ENCODE measurements at regions not wholly inside any gene's neighbourhood (a gene's known extent, or its start where the extent isn't known, plus 50 kb on each side); places are given as distances from the start of the nearest gene placed in this dataset.

DNA sequence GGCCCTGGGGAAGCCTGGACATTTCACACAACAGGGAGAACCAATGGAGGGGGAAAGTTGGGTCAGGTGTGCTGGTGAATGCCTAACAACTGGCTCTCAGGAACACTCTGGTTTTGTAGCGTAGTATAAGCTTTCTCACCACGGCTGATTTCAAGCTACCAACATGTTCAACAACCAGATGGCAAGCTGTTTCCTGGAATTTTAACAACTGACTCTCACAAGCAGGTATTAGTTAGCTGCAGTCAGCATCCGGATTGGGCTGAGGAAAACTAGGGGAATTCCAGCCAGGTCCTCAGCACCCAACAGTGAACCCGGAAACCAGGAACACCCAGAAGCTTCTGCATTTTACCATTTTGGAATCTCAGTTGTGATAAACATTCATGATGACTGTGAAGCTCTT lies 162.3 kb upstream of the CAMK1G start:
- WGBS, result 92% methylated on average over 3 of the region's 4 CpGs
- H3K14ac ChIP-seq (ENCODE audit: low read length in 2 of 2), result no peak overlapping the region
- H3K27me3 ChIP-seq (ENCODE audit: control insufficient read depth in 1 of 2, insufficient read depth in 1 of 2, low read length in 2 of 2), result peaks cover 0 to 9% of the 10 kb centered on the region in 2 experiments
- no peaks in the 10 kb centered on the region for H3K79me1 ChIP-seq (replicated peaks; ENCODE audit: low read length, poor library complexity, severe bottlenecking)
- no peak overlapping the region for H3K27ac ChIP-seq (ENCODE audit: low read length, poor library complexity, severe bottlenecking)
- no peak overlapping the region for H3K9ac ChIP-seq (ENCODE audit: low read length)
- H3K4me3 ChIP-seq (ENCODE audit: insufficient read depth in 1 of 2, low read depth in 1 of 2, low read length in 2 of 2), result no peak overlapping the region
- H2BK15ac ChIP-seq (ENCODE audit: low read depth, poor library complexity, severe bottlenecking), result no peak overlapping the region
- H3K36me3 ChIP-seq (ENCODE audit: control insufficient read depth in 1 of 2, insufficient read depth in 2 of 2, low read depth in 1 of 2, low read length in 2 of 2), result no peaks in the 10 kb centered on the region
- no peak overlapping the region for H2BK120ac ChIP-seq (ENCODE audit: low read depth, low read length)
- H4K91ac ChIP-seq (ENCODE audit: low read length), result no peak overlapping the region
- H2BK12ac ChIP-seq (ENCODE audit: low read length in 2 of 2), result no peak overlapping the region
- no peak overlapping the region for H4K8ac ChIP-seq (ENCODE audit: low read length)
- H3K18ac ChIP-seq (ENCODE audit: low read depth in 1 of 2, low read length in 2 of 2), result no peak overlapping the region
- H3K4me1 ChIP-seq (ENCODE audit: control insufficient read depth, insufficient read depth, low read depth, low read length), result peaks cover 8% of the 10 kb centered on the region
- H3K23ac ChIP-seq (ENCODE audit: low read length in 2 of 2), result no peak overlapping the region
- H2BK5ac ChIP-seq (ENCODE audit: low read depth, low read length, poor library complexity, severe bottlenecking), result no peak overlapping the region
- H3K4ac ChIP-seq (ENCODE audit: low read depth in 1 of 2, low read length in 2 of 2), result no peak overlapping the region
- H2AK5ac ChIP-seq (ENCODE audit: low read length, severe bottlenecking), result no peak overlapping the region
- DNase-seq, result no peak
- H2AFZ ChIP-seq (ENCODE audit: low read depth, low read length), result no peak overlapping the region
- no peaks in the 10 kb centered on the region for H3K9me3 ChIP-seq (ENCODE audit: control insufficient read depth, low read length)
- no peak overlapping the region for H3K4me2 ChIP-seq (ENCODE audit: low read length, poor library complexity, severe bottlenecking)

DNA sequence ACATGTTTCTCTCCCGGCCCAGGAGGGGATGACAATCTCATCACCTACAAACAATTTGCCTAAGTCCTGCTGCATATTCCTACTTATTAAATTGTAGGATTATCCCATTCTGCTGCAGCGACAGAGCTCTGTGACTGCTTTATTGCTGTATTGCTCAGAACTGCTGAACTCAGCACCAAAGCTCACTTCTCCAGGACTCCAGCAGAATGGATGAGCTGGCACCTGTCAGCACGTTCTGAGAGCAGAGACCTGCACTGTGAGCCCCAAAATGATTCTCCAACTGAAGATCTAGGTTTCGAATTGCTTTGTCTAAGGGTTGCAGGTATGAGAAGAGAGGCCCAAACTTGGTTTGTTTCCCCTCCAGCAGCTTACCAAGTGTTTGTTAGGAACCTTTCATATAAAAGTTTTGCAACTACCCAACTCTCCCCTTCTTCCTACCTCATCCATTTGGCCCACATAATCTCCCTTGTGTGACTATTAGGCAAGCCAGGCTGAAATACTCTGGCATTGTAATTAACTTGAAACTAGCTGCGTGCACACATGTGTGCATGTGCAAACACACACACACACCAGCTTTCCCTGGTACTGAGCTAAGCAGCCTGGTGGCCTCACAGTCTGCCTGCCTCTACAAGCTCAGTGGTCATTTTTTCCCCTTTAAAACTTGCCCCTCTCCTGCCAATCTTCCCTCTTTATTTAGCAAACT lies 161.4 kb upstream of the CAMK1G start:
- H3K79me1 ChIP-seq (replicated peaks; ENCODE audit: low read length, poor library complexity, severe bottlenecking), result no peaks in the 10 kb centered on the region
- no peak overlapping the region for H2BK12ac ChIP-seq (ENCODE audit: low read length in 2 of 2)
- no peak overlapping the region for H3K4ac ChIP-seq (ENCODE audit: low read depth in 1 of 2, low read length in 2 of 2)
- no peaks in the 10 kb centered on the region for H3K36me3 ChIP-seq (ENCODE audit: control insufficient read depth in 1 of 2, insufficient read depth in 2 of 2, low read depth in 1 of 2, low read length in 2 of 2)
- H2BK15ac ChIP-seq (ENCODE audit: low read depth, poor library complexity, severe bottlenecking), result no peak overlapping the region
- no peak overlapping the region for H3K27ac ChIP-seq (ENCODE audit: low read length, poor library complexity, severe bottlenecking)
- H3K14ac ChIP-seq (ENCODE audit: low read length in 2 of 2), result no peak overlapping the region
- H3K9me3 ChIP-seq (ENCODE audit: control insufficient read depth, low read length), result no peaks in the 10 kb centered on the region
- H2AFZ ChIP-seq (ENCODE audit: low read depth, low read length), result no peak overlapping the region
- H3K27me3 ChIP-seq (ENCODE audit: control insufficient read depth in 1 of 2, insufficient read depth in 1 of 2, low read length in 2 of 2), result peaks cover 0 to 11% of the 10 kb centered on the region in 2 experiments
- no peak overlapping the region for H4K8ac ChIP-seq (ENCODE audit: low read length)
- no peak overlapping the region for H3K23ac ChIP-seq (ENCODE audit: low read length in 2 of 2)
- peaks cover 5% of the 10 kb centered on the region for H3K4me1 ChIP-seq (ENCODE audit: control insufficient read depth, insufficient read depth, low read depth, low read length)
- WGBS, result 71% methylated on average over 5 of the region's 5 CpGs
- H3K18ac ChIP-seq (ENCODE audit: low read depth in 1 of 2, low read length in 2 of 2), result no peak overlapping the region
- no peak overlapping the region for H3K4me2 ChIP-seq (ENCODE audit: low read length, poor library complexity, severe bottlenecking)
- no peak overlapping the region for H2BK120ac ChIP-seq (ENCODE audit: low read depth, low read length)
- no peak overlapping the region for H2BK5ac ChIP-seq (ENCODE audit: low read depth, low read length, poor library complexity, severe bottlenecking)
- H4K91ac ChIP-seq (ENCODE audit: low read length), result no peak overlapping the region
- H3K9ac ChIP-seq (ENCODE audit: low read length), result no peak overlapping the region
- no peak overlapping the region for H2AK5ac ChIP-seq (ENCODE audit: low read length, severe bottlenecking)
- no peak overlapping the region for H3K4me3 ChIP-seq (ENCODE audit: insufficient read depth in 1 of 2, low read depth in 1 of 2, low read length in 2 of 2)
- DNase-seq, result no peak

DNA sequence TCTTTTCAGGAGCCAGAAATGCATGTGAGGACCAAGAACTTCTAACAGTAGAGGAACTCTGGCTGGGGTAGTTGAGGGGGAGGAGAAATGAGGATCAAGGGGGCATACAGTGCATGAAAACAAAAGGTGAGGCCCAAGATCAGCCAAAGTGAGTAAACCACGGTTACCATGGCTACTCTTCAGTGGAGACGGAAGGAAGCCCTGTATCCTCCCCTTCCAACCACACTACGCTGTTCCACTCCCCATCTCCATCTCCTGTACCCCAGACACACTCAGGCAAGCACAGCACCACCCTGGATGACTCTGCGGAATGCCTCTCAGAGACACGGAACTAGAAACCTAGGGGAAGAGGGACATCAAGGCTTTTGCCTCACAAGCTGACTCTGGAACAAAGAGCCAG lies 157.6 kb upstream of the CAMK1G start:
- no peak overlapping the region for H2BK120ac ChIP-seq (ENCODE audit: low read depth, low read length)
- H3K79me1 ChIP-seq (replicated peaks; ENCODE audit: low read length, poor library complexity, severe bottlenecking), result no peaks in the 10 kb centered on the region
- H3K9ac ChIP-seq (ENCODE audit: low read length), result no peak overlapping the region
- H3K4me3 ChIP-seq (ENCODE audit: insufficient read depth in 1 of 2, low read depth in 1 of 2, low read length in 2 of 2), result no peak overlapping the region
- peaks cover 0 to 16% of the 10 kb centered on the region in 2 experiments for H3K27me3 ChIP-seq (ENCODE audit: control insufficient read depth in 1 of 2, insufficient read depth in 1 of 2, low read length in 2 of 2)
- H3K4ac ChIP-seq (ENCODE audit: low read depth in 1 of 2, low read length in 2 of 2), result no peak overlapping the region
- no peak overlapping the region for H2AFZ ChIP-seq (ENCODE audit: low read depth, low read length)
- H2BK5ac ChIP-seq (ENCODE audit: low read depth, low read length, poor library complexity, severe bottlenecking), result no peak overlapping the region
- 96% methylated on average over 5 of the region's 5 CpGs for WGBS
- H3K18ac ChIP-seq (ENCODE audit: low read depth in 1 of 2, low read length in 2 of 2), result no peak overlapping the region
- H3K23ac ChIP-seq (ENCODE audit: low read length in 2 of 2), result no peak overlapping the region
- no peak for DNase-seq
- H2BK15ac ChIP-seq (ENCODE audit: low read depth, poor library complexity, severe bottlenecking), result no peak overlapping the region
- no peak overlapping the region for H4K91ac ChIP-seq (ENCODE audit: low read length)
- H3K4me1 ChIP-seq (ENCODE audit: control insufficient read depth, insufficient read depth, low read depth, low read length), result peaks cover under 1% of the 10 kb centered on the region
- H3K4me2 ChIP-seq (ENCODE audit: low read length, poor library complexity, severe bottlenecking), result no peak overlapping the region
- no peak overlapping the region for H2BK12ac ChIP-seq (ENCODE audit: low read length in 2 of 2)
- H3K27ac ChIP-seq (ENCODE audit: low read length, poor library complexity, severe bottlenecking), result no peak overlapping the region
- H4K8ac ChIP-seq (ENCODE audit: low read length), result no peak overlapping the region
- no peak overlapping the region for H2AK5ac ChIP-seq (ENCODE audit: low read length, severe bottlenecking)
- no peak overlapping the region for H3K14ac ChIP-seq (ENCODE audit: low read length in 2 of 2)
- no peaks in the 10 kb centered on the region for H3K36me3 ChIP-seq (ENCODE audit: control insufficient read depth in 1 of 2, insufficient read depth in 2 of 2, low read depth in 1 of 2, low read length in 2 of 2)
- H3K9me3 ChIP-seq (ENCODE audit: control insufficient read depth, low read length), result no peaks in the 10 kb centered on the region

DNA sequence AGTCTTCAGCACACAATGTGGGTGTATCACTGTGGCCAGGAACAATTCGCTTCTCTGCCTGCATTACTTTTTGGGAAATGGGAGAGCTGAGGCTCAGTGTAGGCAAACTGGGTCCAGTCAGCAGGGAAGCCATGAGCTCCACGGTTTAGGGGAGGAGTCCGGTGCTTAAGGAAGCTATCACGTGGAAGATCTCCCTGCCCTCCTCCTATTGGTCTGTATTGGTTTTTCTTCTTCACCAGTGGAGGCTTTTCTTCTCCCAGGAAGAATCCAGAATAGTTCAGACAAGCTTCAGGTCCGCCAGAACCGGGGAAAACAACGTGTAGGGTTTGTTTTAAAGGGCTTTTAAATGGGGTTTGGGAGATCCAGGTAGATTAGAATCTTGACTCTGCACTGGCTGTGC lies 156.2 kb upstream of the CAMK1G start:
- Histone ChIP-seq H2BK12ac (ENCODE audit: low read length in 2 of 2) (no peak overlapping the region), H3K4me3 (ENCODE audit: insufficient read depth in 1 of 2, low read depth in 1 of 2, low read length in 2 of 2) (no peak overlapping the region), H3K23ac (ENCODE audit: low read length in 2 of 2) (no peak overlapping the region), H3K4ac (ENCODE audit: low read depth in 1 of 2, low read length in 2 of 2) (no peak overlapping the region), H3K18ac (ENCODE audit: low read depth in 1 of 2, low read length in 2 of 2) (no peak overlapping the region), H3K9me3 (ENCODE audit: control insufficient read depth, low read length) (no peaks in the 10 kb centered on the region), H3K4me1 (ENCODE audit: control insufficient read depth, insufficient read depth, low read depth, low read length) (no peaks in the 10 kb centered on the region), H3K9ac (ENCODE audit: low read length) (no peak overlapping the region), H2BK5ac (ENCODE audit: low read depth, low read length, poor library complexity, severe bottlenecking) (no peak overlapping the region), H3K36me3 (ENCODE audit: control insufficient read depth in 1 of 2, insufficient read depth in 2 of 2, low read depth in 1 of 2, low read length in 2 of 2) (no peaks in the 10 kb centered on the region), H3K27ac (ENCODE audit: low read length, poor library complexity, severe bottlenecking) (no peak overlapping the region), H3K4me2 (ENCODE audit: low read length, poor library complexity, severe bottlenecking) (no peak overlapping the region), H4K91ac (ENCODE audit: low read length) (no peak overlapping the region), H3K79me1 (replicated peaks; ENCODE audit: low read length, poor library complexity, severe bottlenecking) (no peaks in the 10 kb centered on the region), H2AFZ (ENCODE audit: low read depth, low read length) (no peak overlapping the region), H3K27me3 (ENCODE audit: control insufficient read depth in 1 of 2, insufficient read depth in 1 of 2, low read length in 2 of 2) (peaks cover 0 to 22% of the 10 kb centered on the region in 2 experiments), H3K14ac (ENCODE audit: low read length in 2 of 2) (no peak overlapping the region), H2BK120ac (ENCODE audit: low read depth, low read length) (no peak overlapping the region), H2BK15ac (ENCODE audit: low read depth, poor library complexity, severe bottlenecking) (no peak overlapping the region), H2AK5ac (ENCODE audit: low read length, severe bottlenecking) (no peak overlapping the region), H4K8ac (ENCODE audit: low read length) (no peak overlapping the region)
- DNase-seq, result no peak
- 65% methylated on average over 7 of the region's 7 CpGs for WGBS

Data from mesenchymal stem cell (in vitro differentiated cells and primary cell).